ENCODE measurements at regions not wholly inside any gene's neighbourhood (a gene's known extent, or its start where the extent isn't known, plus 50 kb on each side); places are given as distances from the start of the nearest gene placed in this dataset.

GRCh38 chr13:71144883-71145282 is 722.1 kb downstream of the DACH1 start:
- no peak for TF ChIP-seq CTCF (IDR thresholded peaks at IDR 0.05)
- no peak for TF ChIP-seq POLR2A (IDR thresholded peaks at IDR 0.05)
